HCT116 (cell line): ENCODE measurements at regions not wholly inside any gene's neighbourhood (a gene's known extent, or its start where the extent isn't known, plus 50 kb on each side); places are given as distances from the start of the nearest gene placed in this dataset.

ENCODE experiments used
- ATAC-seq: fragments of 200-7000 bp; cut with Tn5 transposase; 2 replicates; pipeline ENCODE4 v1.9.1; 2020; ENCODE audit warnings: mild to moderate bottlenecking, moderate library complexity
- BruUV-seq: library from RNA; stranded (reverse); fragments of 400-500 nt; replicated peaks from 2 replicates; lab custom pipeline; 2021; lab: Mats Ljungman, UMichigan
- CTCF ChIA-PET: fragments of 300-600 bp; sonication (Branson Sonifier 250); formaldehyde crosslinking; loops from one replicate; lab custom pipeline; 2021; ENCODE audit warnings: antibody characterized with exemption; lab: Charles Lee
- POLR2A ChIA-PET: fragments of 300-600, 350-600 bp; sonication (Branson Sonifier 250); formaldehyde crosslinking; loops from one replicate; lab custom pipeline; 2021; ENCODE audit warnings: antibody characterized with exemption; lab: Charles Lee
- RAD21 ChIA-PET, 2 experiments: fragments of 300-600 bp; sonication (Branson Sonifier 250); formaldehyde crosslinking; loops; one replicate each; lab custom pipeline; 2023; ENCODE audit warnings: low total read pairs in 2 of 2; ENCODE audit not compliant: uncharacterized antibody in 2 of 2, unreplicated experiment in 2 of 2, low non-redundant PET in 1 of 2; lab: Charles Lee
- DNase-seq: peaks from one replicate; pipeline ENCODE4 v3.0.0-alpha.2; 2010; ENCODE audit warnings: low read depth, low spot score
- H2AFZ ChIP-seq: fragments of 200-600 bp; shearing (Covaris generic), sonication (generic); 2 replicates; pipeline ENCODE4 v1.6.1; 2017; ENCODE audit warnings: low read depth, mixed run types, mixed read lengths, antibody characterized with exemption, low read length; ENCODE audit not compliant: poor library complexity, severe bottlenecking
- H3K27ac ChIP-seq: 2 replicates; pipeline ENCODE4 v1.5.1; 2012; ENCODE audit warnings: low read depth, low read length
- H3K27me3 ChIP-seq: fragments of 200-600 bp; sonication (generic); 2 replicates; pipeline ENCODE4 v1.6.1; 2016; ENCODE audit warnings: mixed run types, low read length, mixed read lengths; ENCODE audit not compliant: insufficient read depth
- H3K36me3 ChIP-seq, 2 experiments: fragments of 200-500 bp in 1 of 2; fragments of 200-600 bp in 1 of 2; sonication (Bioruptor generic) in 1 of 2; sonication (generic) in 1 of 2; 2 replicates each; pipeline versions ENCODE4 v1.5.1 to v1.6.1; 2014 to 2016; ENCODE audit warnings: low read length in 2 of 2, inconsistent platforms in 1 of 2, mixed read lengths in 1 of 2, mixed run types in 1 of 2; ENCODE audit not compliant: insufficient read depth in 2 of 2, control insufficient read depth in 1 of 2
- H3K4me1 ChIP-seq, 2 experiments: fragments of 200-600 bp in 1 of 2; sonication (generic) in 1 of 2; 2 replicates each; pipeline versions ENCODE4 v1.5.1 to v1.6.1; 2012 to 2017; ENCODE audit warnings: low read length in 2 of 2, inconsistent platforms in 1 of 2, mild to moderate bottlenecking in 1 of 2, mixed read lengths in 1 of 2, mixed run types in 1 of 2, moderate library complexity in 1 of 2; ENCODE audit not compliant: insufficient read depth in 2 of 2, control insufficient read depth in 1 of 2
- H3K4me2 ChIP-seq: fragments of 200-600 bp; sonication (generic); 2 replicates; pipeline ENCODE4 v1.6.1; 2017; ENCODE audit warnings: mixed run types, low read length, mixed read lengths
- H3K4me3 ChIP-seq, 2 experiments: fragments of 200-600 bp in 1 of 2; sonication (generic) in 1 of 2; replicated peaks in 1 of 2; 2 replicates each; pipeline ENCODE4 v1.5.1; 2011 to 2016; ENCODE audit warnings: low read length in 2 of 2, control low read depth in 1 of 2, low read depth in 1 of 2, mild to moderate bottlenecking in 1 of 2, mixed read lengths in 1 of 2, mixed run types in 1 of 2
- H3K79me2 ChIP-seq: fragments of 200-600 bp; sonication (generic); 2 replicates; pipeline ENCODE4 v1.6.1; 2017; ENCODE audit warnings: mild to moderate bottlenecking, mixed run types, low read length, moderate library complexity, mixed read lengths; ENCODE audit not compliant: insufficient read depth
- H3K9ac ChIP-seq: fragments of 200-600 bp; sonication (generic); 2 replicates; pipeline ENCODE4 v1.6.1; 2016; ENCODE audit warnings: low read length, mixed read lengths
- H3K9me2 ChIP-seq: fragments of 200-600 bp; sonication (generic), shearing (Covaris generic); 2 replicates; pipeline ENCODE4 v1.6.1; 2017; ENCODE audit warnings: mixed run types, mild to moderate bottlenecking, moderate library complexity; ENCODE audit not compliant: insufficient read depth
- H3K9me3 ChIP-seq, 2 experiments: fragments of 200-500 bp in 1 of 2; fragments of 200-600 bp in 1 of 2; sonication (Bioruptor generic) in 1 of 2; sonication (generic) in 1 of 2; 2 replicates each; pipeline ENCODE4 v1.6.1; 2014 to 2017; ENCODE audit warnings: low read length in 2 of 2, mixed read lengths in 2 of 2, inconsistent platforms in 1 of 2, low read depth in 1 of 2, mild to moderate bottlenecking in 1 of 2, mixed run types in 1 of 2, moderate library complexity in 1 of 2; ENCODE audit not compliant: control insufficient read depth in 1 of 2, insufficient read depth in 1 of 2
- H4K20me1 ChIP-seq: fragments of 200-600 bp; sonication (generic), shearing (Covaris generic); 2 replicates; pipeline ENCODE4 v1.6.1; 2017; ENCODE audit warnings: mixed run types, mild to moderate bottlenecking, moderate library complexity; ENCODE audit not compliant: insufficient read depth
- CBX3 ChIP-seq: IDR thresholded peaks from 2 replicates; pipeline ENCODE4 v1.6.1; 2012; ENCODE audit warnings: low read depth
- CEBPB ChIP-seq: IDR thresholded peaks from 2 replicates; pipeline ENCODE4 v1.6.1; 2012; ENCODE audit warnings: low read depth
- EGR1 ChIP-seq: IDR thresholded peaks from 2 replicates; pipeline ENCODE4 v1.6.1; 2012; ENCODE audit warnings: low read depth
- ELF1 ChIP-seq: IDR thresholded peaks from 2 replicates; pipeline ENCODE4 v1.6.1; 2012; ENCODE audit warnings: low read depth, borderline replicate concordance
- EZH2phosphoT487 ChIP-seq: fragments of 200-600 bp; IDR thresholded peaks from 2 replicates; pipeline ENCODE4 v1.6.1; 2018; ENCODE audit warnings: antibody characterized with exemption, borderline replicate concordance
- FOSL1 ChIP-seq: IDR thresholded peaks from 2 replicates; pipeline ENCODE4 v1.6.1; 2012; ENCODE audit warnings: low read depth
- JUND ChIP-seq: IDR thresholded peaks from 2 replicates; pipeline ENCODE4 v1.6.1; 2012
- POLR2A ChIP-seq: IDR thresholded peaks from 2 replicates; pipeline ENCODE4 v1.7.0; 2011; ENCODE audit warnings: borderline replicate concordance; ENCODE audit not compliant: insufficient read depth, insufficient read length; ENCODE audit errors: extremely low read depth
- POLR2AphosphoS5 ChIP-seq: IDR thresholded peaks from 2 replicates; pipeline ENCODE4 v1.6.1; 2011; ENCODE audit warnings: mild to moderate bottlenecking, low read depth, low read length, moderate library complexity
- RAD21 ChIP-seq: IDR thresholded peaks from 2 replicates; pipeline ENCODE4 v1.6.1; 2012; ENCODE audit warnings: low read depth, mild to moderate bottlenecking
- REST ChIP-seq: IDR thresholded peaks from 2 replicates; pipeline ENCODE4 v1.6.1; 2012; ENCODE audit warnings: low read depth
- SP1 ChIP-seq: IDR thresholded peaks from 2 replicates; pipeline ENCODE4 v1.6.1; 2012; ENCODE audit warnings: low read depth
- YY1 ChIP-seq: IDR thresholded peaks from 2 replicates; pipeline ENCODE4 v1.6.1; 2011; ENCODE audit warnings: low read length, low read depth, moderate library complexity, mild to moderate bottlenecking; ENCODE audit not compliant: insufficient replicate concordance; ENCODE audit errors: extremely low read depth
- ZBTB33 ChIP-seq: IDR thresholded peaks from 2 replicates; pipeline ENCODE4 v1.6.1; 2011; ENCODE audit warnings: mild to moderate bottlenecking, low read length, moderate library complexity; ENCODE audit not compliant: insufficient replicate concordance; ENCODE audit errors: extremely low read depth
- ZFX ChIP-seq: fragments of 450-650 bp; IDR thresholded peaks from 2 replicates; pipeline ENCODE4 v1.6.1; 2017
- ZNF274 ChIP-seq: fragments of 200-500 bp; sonication (Bioruptor generic); IDR thresholded peaks from 2 replicates; pipeline ENCODE4 v1.6.1; 2014; ENCODE audit warnings: mild to moderate bottlenecking, low read depth, low read length, inconsistent platforms
- intact Hi-C: fragments of 100-400 bp; cut with micrococcal nuclease; formaldehyde crosslinking; loops from 2 replicates; pipeline ENCODE4 v1.10.0; 2022
- TF ChIP-seq, protein P1 (sequence below), 3 experiments: fragments of 200-600 bp in 1 of 3; sonication (generic) in 1 of 3; IDR thresholded peaks in 2 of 3; conservative IDR thresholded peaks in 1 of 3; 2 replicates each; pipeline ENCODE4 v1.5.1; 2012 to 2017; ENCODE audit warnings: low read depth in 2 of 3, low read length in 2 of 3, antibody characterized with exemption in 1 of 3, borderline replicate concordance in 1 of 3, control low read depth in 1 of 3, mild to moderate bottlenecking in 1 of 3, mixed read lengths in 1 of 3, mixed run types in 1 of 3, moderate library complexity in 1 of 3; ENCODE audit not compliant: insufficient read depth in 1 of 3
- TF ChIP-seq, protein P2 (sequence below): IDR thresholded peaks from 2 replicates; pipeline ENCODE4 v1.6.1; 2012

DNA sequence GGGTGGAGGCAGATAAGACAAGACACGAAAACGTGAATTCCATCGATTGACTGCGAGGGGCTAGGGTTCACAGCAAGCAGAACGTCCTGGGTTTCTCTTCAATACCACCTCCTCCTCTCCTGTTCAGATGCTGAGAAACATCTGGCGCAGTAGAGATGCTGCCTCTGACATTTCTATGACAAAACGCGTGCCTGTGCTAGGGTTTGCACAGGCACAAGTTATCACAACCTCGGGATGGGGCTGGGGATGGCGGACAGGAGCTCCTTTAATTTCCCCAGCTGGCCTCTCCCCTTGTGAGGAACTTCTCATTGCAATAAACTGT lies 99.8 kb upstream of the SVIL start:
- DNase-seq (no peak), ATAC-seq (no peak)
- Histone ChIP-seq H3K4me3 (peak overlapping the region; percentile 69 to 70), H3K9me2 (no peaks in the 10 kb centered on the region), H3K36me3 (0 out of 4 replicates have a peak, but pooled peaks cover 0 to 3% of the 10 kb centered on the region in 2 experiments), H4K20me1 (no peaks in the 10 kb centered on the region; the same call in 1 of the 2 replicates), H3K4me1 (peaks cover 3 to 18% of the 10 kb centered on the region in 2 experiments; a peak in 3 of 4 replicates), H3K27ac (peak overlapping the region; percentile 86), H3K9me3 (no peaks in the 10 kb centered on the region), H3K79me2 (peaks cover 54% of the 10 kb centered on the region), H3K27me3 (no peaks in the 10 kb centered on the region), H3K9ac (peak overlapping the region; percentile 73), H2AFZ (no peak overlapping the region), H3K4me2 (peak overlapping the region; percentile 86)
- intact Hi-C loops, result loop anchor here (2.0 to 10.0 kb wide), 2 partner anchors 124 to 220 kb away; no protein-coding TSS in a partner anchor
- TF ChIP-seq ZFX (no peak), FOSL1 (no peak), EGR1 (no peak), ZBTB33 (no peak), CBX3 (no peak), ELF1 (no peak), EZH2phosphoT487 (no peak), POLR2AphosphoS5 (no peak), RAD21 (no peak), ZNF274 (no peak), YY1 (no peak), JUND (no peak), SP1 (no peak), REST (no peak), POLR2A (no peak), CEBPB (no peak)
- TF ChIP-seq, protein P1, sequence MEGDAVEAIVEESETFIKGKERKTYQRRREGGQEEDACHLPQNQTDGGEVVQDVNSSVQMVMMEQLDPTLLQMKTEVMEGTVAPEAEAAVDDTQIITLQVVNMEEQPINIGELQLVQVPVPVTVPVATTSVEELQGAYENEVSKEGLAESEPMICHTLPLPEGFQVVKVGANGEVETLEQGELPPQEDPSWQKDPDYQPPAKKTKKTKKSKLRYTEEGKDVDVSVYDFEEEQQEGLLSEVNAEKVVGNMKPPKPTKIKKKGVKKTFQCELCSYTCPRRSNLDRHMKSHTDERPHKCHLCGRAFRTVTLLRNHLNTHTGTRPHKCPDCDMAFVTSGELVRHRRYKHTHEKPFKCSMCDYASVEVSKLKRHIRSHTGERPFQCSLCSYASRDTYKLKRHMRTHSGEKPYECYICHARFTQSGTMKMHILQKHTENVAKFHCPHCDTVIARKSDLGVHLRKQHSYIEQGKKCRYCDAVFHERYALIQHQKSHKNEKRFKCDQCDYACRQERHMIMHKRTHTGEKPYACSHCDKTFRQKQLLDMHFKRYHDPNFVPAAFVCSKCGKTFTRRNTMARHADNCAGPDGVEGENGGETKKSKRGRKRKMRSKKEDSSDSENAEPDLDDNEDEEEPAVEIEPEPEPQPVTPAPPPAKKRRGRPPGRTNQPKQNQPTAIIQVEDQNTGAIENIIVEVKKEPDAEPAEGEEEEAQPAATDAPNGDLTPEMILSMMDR (IDR thresholded peaks at IDR 0.05 in 2 of 3, conservative IDR thresholded peaks at IDR 0.05 in 1 of 3; ENCODE audit: borderline replicate concordance in 1 of 3, insufficient read depth in 1 of 3, low read depth in 2 of 3, low read length in 2 of 3), result no peak
- TF ChIP-seq, protein P2, sequence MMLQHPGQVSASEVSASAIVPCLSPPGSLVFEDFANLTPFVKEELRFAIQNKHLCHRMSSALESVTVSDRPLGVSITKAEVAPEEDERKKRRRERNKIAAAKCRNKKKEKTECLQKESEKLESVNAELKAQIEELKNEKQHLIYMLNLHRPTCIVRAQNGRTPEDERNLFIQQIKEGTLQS, result no peak
- POLR2A ChIA-PET, result no interaction called here
- BruUV-seq, result TSS peak; percentile 35
- RAD21 ChIA-PET, result no interaction called here
- CTCF ChIA-PET, result interaction anchor here (0.9 kb wide), 1 partner anchor 222 kb away, joined by 4 read pairs; no protein-coding TSS in a partner anchor
